GM12892 (cell line): ENCODE measurements at regions not wholly inside any gene's neighbourhood (a gene's known extent, or its start where the extent isn't known, plus 50 kb on each side); places are given as distances from the start of the nearest gene placed in this dataset.

ENCODE experiments used
- POLR2A ChIP-seq: IDR thresholded peaks from 2 replicates; pipeline ENCODE4 v1.6.1; 2011; ENCODE audit warnings: low read depth, low read length, control low read depth
- POLR2AphosphoS5 ChIP-seq: IDR thresholded peaks from 2 replicates; pipeline ENCODE4 v1.6.1; 2011; ENCODE audit warnings: low read depth, low read length, control low read depth
- TAF1 ChIP-seq: IDR thresholded peaks from 2 replicates; pipeline ENCODE4 v1.6.1; 2011; ENCODE audit warnings: low read depth, mild to moderate bottlenecking, control low read depth, low read length, borderline replicate concordance

- TF ChIP-seq POLR2AphosphoS5 (no peak), POLR2A (no peak), TAF1 (no peak)
Observed at GRCh38 chr9:16184964-16185646, 632.3 kb downstream of the CCDC171 start.
